HG02973 (cell line): ENCODE measurements at regions not wholly inside any gene's neighbourhood (a gene's known extent, or its start where the extent isn't known, plus 50 kb on each side); places are given as distances from the start of the nearest gene placed in this dataset.

ENCODE experiments used
- ATAC-seq: cut with Tn5 transposase; IDR thresholded peaks from one replicate; pipeline ENCODE4 v1.9.1; 2021; ENCODE audit warnings: moderate library complexity; ENCODE audit not compliant: unreplicated experiment

DNA sequence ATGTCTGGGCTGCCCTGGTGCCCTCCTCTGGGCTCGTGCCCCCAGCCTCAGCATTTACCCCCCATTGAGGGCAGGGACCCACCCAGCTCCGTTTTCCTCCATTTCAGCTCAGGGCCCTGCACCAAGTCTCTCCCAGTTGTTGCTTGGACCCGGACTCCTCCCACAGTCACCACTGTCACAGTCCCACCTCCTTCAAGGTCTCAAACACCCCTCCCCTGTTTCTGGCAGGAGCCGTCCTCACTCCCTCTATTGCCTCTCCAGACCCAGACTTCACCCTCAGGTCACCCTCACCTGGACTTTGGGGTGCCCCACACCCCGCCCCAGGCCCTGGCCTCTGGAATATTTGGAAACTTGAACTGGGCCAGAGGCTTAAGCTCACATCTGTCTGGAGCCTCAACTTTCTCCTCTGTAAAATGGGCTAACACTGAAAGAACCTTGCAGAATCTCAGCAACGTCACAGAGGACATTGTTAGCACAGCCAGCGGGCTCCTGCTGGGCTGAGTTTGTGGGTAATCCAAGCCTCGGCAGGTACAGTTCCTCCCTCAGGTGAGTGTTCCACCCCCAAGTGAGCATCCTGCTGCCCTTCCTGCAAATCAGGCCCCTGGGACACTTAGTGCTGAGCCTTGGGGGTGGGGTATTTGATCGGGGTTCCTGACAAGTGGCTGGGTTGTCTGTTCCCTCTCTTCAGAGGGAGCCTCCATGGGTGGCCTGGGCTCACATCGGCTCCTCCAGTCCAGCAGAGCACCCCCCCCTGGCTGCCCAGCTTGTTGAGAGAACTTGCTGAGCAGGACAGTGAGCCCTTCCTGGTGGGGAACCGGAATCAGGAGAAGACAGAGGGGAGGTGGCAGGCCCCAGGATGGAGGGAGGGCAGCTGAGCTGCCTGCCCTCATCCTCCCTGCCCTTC is 130.1 kb downstream of the C9orf50 start:
- no peak for ATAC-seq

DNA sequence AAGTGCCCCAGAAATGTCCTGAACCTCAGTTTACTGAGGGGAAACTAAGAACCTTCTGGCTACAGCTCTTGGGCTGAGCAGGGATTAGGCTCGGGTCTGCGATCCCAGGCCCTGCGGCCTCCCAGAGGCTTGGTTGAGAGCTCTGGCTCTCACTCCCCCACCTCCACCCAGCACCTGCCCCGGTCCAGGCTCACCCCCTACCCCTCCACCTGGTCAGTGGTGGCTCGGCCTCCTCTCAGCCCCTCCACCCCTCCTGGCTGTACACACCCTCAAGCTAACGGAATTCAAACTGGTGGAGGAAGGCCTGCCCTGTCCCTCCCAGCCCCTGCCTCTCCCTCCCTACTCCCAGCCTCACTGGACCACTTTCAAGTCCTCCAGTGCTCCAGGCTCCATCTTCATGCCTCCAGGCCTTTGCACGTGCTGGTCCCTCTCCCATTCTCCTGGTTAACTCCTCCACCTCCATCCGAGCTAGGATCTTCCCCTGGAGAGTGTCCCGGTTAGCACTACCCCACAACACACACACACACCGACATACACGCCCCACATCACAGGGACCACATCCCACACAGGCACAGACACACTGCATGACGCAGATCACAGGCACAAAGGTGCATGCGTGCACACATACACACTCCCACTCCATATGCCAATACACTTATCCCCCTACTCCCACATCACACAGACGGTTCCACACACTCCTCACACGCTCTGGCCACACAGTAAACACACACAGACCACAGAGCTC is 130.9 kb downstream of the C9orf50 start:
- ATAC-seq = no peak

DNA sequence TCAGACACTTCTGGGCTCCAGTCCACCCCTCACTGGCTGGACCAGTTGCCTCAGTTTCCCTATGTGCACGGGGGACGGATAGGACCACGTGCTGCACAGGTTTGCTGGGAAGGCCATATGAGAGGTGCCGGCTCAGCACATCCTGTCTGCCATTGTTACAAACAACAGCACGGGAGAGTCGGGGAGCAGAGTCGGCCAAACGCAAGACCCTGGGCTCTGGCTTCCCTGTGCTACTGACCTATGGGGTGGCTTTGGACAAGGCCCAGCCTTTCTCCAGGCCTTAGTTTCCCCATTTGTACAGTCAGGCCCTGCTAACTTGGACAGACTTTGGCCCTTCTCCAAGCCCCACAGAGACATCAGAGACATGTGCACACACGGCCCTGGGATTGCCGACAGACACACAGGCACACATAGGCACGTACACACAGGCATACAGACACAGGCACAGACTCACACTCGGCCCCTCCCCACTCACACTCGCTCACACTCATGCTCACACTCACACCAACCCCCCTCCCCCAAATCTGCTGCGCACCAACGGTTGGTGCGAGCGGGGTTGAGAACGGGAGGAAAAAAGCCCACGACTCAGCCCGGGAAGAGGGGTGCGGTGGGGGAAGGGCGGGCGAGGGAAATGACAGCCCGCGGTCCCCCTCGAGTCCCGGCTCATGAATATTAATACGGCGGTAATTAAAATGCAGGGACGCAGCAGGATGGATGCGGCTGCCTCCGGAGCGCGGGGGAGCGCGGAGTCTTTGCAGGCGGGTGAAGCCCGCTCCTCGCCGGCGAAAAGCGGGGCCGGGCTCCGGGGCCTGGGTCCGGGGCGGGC is 133.0 kb downstream of the C9orf50 start:
- ATAC-seq = no peak

DNA sequence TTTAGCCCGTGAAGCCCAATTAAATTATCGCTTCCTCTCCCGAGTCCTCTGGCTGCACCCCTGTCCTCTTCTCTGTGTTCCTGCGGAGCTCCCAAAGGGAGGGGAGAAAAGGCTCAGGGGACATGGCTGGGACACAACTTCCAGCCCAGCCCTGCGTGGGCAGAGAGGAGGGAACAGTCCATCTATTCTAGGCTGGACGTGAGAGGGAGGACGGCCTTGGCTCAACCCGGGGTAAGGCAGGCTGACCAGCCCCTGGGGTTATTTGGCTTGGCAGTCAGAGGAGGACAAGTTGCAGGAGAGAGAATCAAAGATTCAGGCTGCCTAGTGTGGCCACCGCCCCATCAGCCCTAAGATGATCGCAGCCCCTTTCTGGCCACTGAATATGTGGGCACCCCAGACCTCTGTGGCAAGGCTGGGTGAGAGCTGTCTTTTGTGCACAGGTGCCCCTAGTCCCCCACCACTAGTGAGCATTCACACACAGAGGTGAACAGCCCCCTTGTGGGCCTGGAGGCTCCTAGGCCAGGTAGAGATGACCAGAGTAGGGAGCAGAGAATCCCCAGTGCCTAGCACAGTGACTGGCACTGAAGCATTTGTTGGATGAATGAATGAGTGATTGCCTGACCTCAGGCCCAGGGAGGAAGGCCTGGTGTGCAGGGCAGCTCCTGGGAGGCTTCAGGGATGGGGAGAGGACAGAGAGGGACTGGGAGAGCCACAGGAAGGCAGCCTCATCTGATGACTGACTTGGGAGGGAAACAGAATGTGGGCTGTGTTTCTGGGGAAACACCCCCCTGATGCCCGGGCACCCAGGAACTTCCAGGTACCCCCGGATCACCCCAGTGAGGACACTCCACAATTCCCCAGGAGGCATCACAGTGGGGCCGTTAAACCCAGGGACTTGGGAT is 133.9 kb downstream of the C9orf50 start:
- no peak for ATAC-seq

DNA sequence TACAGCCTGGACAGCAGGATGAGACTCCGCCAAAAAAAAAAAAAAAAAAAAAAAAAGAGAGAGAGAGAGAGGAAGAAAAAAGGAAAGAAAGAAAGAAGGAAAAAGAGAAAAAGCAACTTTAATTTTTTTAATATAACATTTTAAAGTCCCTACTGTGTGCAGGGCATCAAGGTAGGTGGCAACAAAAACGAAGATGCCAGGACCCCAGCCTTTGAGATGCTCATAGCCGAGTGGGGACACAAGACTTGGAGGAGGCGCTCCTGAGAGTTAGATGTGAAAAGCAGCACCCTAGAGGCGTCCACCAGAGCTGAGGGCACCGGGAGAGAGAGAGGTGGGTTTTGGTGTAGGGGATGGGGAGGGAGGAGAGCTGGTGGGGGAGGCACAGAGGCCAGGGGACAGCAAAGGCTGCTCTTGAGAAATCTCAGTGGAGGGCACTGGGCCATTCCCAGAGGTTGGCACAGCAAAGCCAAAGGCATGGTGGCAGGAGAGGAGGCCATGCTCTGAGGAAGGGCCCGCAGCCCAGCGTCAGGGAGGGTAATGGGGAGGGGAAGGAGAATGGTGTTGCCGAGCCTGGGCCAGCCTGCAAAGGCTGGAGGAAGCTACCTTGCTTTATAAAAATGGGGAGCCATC is 135.6 kb downstream of the C9orf50 start:
- no peak for ATAC-seq

DNA sequence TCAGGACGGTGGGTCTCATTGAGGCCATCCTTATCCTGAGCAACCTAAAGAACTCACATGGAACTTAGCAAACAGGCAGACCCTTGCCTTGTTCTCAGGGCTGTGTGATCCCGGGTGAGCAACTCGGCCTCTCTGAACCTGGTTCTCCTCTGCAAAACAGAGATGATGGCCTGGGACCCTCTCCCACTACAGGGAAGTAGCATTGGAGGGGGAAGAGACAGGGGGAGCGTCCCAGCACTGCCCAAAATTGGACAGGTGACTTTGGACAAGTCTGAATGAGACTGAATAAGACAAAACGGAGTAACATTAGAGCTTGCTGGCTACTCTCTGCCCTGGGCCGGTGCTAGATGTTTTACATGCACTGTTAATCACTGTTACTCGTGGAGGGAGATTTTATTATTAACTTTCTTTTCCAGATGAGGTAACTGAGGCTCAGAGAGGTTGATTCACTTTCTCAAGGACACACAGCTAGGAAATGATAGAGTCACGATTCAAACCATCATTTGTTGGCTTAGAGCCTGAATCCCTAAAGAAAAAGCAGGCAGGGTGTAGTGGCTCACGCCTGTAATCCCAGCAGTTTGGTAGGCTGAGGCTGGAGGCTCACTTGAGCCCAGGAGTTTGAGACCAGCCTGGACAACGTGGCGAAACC is 136.4 kb downstream of the C9orf50 start:
- no peak for ATAC-seq

DNA sequence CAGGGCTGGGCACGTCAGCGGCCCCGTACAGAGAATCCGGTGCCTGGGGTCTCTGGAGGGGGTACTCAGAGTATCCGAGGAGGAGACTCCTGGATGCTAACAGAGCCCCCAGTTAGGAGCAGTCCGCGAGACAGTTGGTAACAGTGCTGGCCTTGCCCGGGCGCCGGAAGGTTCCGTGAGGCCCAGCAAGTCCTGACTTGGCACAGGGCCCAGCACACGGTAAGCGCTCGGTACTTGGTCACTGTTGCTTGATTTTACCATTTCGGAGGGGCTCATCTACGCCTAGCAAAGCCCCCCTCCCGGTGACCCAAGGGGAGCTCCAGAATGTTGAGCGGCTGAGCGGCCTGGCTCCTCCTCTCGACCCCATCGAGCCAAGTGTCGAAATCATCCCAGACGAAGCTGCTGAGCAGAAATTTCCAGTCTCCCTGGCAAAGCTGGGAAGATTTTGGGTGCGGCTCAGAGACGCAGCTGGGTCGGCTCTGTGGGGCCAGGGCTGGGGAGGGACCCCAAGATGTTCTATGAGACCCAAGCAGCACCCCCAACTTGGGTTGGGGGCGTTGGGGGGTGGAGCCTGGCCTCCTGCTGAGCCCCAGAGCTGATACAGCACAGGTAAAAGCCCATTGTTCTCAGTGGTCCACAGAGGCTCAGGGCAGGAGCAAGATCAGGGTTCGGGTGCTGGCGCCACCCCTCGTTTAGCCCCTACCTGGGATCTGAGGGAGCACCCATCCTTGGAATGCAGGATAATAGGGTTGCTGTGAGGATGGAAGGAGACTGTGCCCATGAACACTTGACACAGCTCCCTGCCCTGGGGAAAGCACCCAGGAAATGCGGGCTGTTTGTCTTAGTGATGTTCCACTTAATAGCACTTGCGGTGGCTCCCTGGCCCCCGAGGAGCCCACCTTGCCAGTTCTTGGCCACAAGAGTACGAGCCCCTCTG is 137.2 kb downstream of the C9orf50 start:
- no peak for ATAC-seq

DNA sequence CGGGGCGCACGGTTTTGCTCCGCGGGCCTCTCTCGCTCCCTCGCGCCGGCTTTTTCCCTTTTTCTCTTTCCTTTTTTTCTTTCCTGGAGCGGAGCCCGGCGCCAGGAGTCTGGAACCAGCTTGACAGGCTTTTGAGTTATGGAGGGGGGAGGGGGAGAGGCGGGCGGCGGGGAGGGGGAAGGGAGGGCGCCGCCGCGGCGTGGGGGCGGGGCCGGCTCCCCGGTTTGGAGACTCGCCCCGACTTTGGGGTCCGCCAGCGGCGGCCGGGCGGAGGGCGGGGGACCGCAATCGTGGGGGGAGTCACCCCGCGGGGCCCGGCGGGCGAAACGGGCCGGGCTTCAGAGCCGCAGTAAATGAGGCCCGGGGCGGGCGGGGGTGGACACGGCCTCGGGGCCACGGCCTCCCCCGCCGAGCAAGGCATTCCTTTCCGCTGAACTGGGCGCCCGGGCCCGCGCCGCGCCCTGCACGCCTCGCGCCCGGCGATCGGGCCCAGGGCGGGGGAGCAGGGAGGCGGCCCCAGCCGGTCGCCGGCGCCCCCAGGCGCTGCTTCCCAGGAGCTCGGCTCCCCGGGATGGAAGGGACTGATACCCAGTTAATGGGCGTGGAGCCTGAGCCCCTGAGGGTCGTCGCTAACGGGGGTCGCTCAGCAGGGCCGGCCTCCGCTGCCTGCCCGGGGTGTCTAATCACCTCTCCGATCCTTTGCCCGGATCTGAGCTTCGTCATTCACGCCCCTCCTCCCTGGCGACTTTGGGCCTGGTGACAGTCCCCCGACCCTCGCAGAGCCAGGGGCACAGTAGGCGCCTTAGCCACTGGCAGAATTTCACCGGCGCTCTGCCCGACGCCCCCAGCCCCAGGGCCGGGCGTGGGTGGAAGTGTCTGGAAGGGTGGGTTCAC is 138.1 kb downstream of the C9orf50 start:
- no peak for ATAC-seq

DNA sequence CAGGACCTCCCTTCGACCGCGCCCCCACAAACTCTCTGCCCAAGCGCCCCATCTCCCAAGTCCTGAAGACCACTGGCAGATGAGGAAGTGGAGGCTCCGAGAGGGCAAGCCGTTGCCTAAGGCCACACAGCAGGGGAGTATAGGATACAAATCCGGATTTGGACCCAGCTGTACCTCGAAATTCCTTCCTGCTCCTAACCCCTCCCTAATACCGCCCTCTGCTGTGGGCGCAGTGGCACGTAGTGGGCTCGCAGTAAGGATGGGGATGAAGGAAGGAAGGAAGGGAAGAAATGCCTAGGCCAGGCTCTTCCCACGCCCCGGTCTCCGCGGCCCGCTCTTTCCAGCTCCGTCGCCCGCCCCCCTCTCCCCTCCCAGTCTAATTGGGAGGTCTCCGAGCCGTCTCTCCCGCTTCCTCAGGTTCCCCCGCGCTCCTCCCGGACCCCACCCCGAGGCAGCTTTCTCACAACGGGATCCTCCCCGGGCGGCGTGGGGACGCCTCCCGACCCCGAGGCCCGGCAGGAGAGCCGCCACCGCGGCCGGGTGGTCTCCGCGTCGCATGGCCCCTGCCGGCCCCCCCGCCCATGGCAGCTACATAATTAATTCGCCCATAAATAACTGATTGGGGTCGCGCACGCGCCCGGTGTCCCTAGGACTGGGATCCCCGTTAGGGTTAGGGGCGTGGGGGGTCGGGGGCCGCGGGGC is 138.9 kb downstream of the C9orf50 start:
- ATAC-seq = no peak

DNA sequence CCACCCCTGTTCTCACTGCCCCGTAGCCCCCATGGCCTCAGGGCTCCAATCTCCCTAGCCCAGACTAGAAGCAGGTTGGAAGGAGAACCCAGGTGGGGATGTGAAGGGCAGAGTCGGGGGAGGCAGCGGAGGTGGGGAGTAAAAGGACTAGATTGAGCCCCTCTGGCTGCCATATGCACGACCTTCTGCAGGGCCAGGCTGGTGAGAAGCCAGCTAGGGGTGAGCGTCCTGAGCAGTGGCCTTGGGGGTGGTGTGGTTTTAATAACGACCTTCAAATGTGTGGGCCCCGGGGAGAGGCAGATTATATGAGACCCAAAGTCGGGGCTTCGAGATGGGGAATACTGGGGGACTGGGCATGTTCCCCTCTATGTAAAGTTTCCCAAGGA is 139.5 kb downstream of the C9orf50 start:
- no peak for ATAC-seq

DNA sequence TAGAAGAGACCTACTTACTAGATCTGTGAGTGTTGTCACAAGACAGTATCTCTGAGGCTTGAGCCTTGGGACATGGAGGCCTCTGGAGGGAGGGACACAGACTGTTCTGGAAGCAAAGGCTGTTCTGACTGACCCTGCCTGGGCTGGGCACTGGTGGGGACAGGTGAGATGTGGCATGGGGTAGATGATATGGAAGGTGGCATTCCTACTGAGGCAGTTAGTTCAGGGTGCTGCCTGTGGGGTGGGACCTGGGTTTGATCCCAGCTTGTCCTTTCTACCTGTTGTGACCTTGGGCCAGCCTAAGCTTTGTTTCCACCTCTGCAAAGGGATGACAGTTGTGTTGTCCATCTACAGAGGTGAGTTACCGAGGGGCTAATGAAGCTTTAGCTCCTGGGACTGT is 140.2 kb downstream of the C9orf50 start:
- no peak for ATAC-seq

DNA sequence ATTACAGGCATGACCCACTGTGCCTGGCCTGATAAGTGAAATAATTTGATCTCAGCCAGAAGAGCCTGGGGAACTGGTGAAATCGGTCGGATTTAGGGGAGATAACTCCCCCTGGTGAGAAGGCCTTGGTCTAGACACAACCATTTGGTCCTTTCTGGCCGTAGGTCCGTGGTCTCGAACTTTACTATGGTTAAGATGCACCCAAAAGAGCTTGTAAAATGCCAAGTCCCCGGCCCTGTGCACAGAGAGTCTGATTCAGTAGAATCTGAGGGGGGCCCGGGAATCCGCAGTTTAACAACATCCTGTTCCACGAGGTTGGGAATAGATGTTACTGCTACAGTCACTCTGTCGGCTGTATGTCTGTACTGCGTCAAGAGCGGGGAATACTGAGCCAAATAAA is 140.7 kb downstream of the C9orf50 start:
- no peak for ATAC-seq

DNA sequence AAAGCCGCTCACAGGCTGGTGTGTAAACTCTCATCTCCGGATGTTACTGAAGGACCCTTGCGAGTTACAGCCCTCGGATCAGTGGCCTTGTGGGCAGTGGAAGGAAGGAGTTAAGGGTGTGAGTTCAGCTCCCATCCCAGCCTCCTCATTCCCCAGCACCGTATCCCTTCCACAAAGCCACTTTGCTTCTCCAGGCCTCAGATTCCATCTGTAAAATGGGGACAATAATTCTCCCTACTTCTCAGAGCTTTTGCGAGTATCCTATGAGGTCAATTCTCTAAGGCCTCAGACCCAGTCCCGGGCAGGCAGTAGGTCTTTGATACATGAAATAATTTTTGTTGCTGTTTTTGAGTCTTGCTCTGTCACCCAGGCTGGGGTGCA is 141.3 kb downstream of the C9orf50 start:
- ATAC-seq = no peak

DNA sequence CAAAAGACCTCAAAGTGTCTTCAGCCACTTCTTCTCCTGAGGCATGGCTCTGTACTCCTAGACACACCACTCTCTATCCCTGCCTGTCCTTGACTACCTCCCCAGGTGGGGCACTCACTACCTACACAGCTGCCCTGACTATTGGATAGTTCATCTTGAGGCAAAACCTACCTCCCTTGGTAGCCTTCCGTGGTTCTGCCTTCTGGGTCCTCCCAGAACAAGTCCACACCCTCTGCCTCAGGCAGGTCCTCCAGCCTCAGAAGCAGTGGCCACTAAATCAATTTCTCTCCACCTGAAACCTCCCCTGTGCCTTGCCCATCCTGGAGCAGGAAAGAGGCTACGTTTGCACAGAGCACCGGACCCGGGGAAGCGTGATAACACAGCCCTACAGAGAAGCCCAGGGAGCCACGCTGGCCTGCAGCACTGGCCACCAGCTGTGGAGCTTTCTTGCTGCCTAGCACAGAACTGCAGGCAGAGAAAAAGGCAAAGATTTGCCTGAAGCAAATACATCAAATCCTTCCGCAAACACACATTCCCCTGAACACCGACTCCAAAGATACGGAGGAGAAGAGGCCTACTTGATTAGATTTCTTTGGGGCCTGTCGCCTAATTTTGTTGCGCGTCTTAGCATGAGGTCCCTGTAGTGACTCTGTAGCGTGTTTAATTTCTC is 141.8 kb downstream of the C9orf50 start:
- ATAC-seq = no peak

DNA sequence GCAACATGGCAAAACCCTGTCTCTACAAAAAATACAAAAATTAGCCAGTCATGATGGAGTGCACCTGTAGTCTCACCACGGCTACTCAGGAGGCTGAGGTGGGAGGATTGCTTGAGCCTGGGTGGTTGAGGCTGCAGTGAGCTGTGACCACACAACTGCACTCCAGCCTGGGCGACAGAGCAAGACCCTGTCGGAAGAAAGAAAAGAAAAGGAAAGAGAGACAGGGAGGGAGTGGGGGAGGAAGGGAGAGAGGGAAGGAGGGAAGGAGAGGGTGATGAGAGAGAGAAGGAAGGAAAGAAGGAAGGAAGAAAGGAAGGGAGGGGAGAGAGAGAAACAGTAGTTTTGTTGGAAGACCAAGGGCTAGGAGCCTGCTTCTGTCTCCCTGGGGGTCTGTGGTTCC is 142.4 kb downstream of the C9orf50 start:
- ATAC-seq = no peak
